22Rv1 (cell line): ENCODE measurements at regions not wholly inside any gene's neighbourhood (a gene's known extent, or its start where the extent isn't known, plus 50 kb on each side); places are given as distances from the start of the nearest gene placed in this dataset.
A peak's percentile ranks its signal among the peaks of the same experiment; 100 is the strongest.

Experiments
- H3K27ac ChIP-seq: fragments of 450-650 bp; 2 replicates; pipeline ENCODE4 v1.5.1; 2017
- ZFX ChIP-seq: fragments of 450-650 bp; IDR thresholded peaks from 2 replicates; pipeline ENCODE4 v1.6.1; 2017; ENCODE audit warnings: antibody characterized with exemption, borderline replicate concordance
- TF ChIP-seq, protein P1 (sequence below): fragments of 450-650 bp; IDR thresholded peaks from 2 replicates; pipeline ENCODE4 v1.5.1; 2017; ENCODE audit warnings: mild to moderate bottlenecking

DNA sequence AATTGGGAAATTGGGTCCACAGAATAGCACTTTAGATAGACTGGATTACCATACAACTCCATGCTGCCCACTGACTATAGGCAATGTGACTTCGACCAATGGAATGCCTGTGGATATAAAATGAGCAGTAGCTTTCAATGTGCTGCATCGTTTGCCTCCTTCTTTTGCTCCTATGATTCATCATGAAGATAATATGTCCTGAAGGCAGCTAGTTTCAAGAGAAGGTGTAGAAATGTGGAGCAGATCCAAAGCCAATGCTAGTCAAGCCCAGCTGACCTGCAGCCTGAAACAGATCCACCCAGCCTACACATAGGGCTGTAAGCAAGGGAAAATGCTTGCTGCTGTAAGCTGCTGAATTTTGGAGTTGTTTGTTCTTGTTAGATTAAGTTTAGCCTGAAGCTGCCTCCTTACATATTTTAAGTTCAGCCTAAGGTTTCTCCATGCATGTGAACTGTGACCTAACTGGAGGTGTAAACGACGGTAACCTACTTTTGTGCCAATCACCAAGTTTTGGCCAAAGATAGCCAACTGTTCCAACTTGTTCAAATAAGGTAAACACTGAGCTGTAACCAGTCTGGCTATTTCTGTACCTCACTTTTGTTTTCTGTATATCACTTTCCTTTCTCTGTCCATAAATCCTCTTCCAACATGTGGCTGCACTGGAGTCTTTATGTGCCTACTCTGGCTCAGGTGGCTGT is 169.1 kb upstream of the AVPR1A start:
- no peak for TF ChIP-seq ZFX
- TF ChIP-seq, protein P1, sequence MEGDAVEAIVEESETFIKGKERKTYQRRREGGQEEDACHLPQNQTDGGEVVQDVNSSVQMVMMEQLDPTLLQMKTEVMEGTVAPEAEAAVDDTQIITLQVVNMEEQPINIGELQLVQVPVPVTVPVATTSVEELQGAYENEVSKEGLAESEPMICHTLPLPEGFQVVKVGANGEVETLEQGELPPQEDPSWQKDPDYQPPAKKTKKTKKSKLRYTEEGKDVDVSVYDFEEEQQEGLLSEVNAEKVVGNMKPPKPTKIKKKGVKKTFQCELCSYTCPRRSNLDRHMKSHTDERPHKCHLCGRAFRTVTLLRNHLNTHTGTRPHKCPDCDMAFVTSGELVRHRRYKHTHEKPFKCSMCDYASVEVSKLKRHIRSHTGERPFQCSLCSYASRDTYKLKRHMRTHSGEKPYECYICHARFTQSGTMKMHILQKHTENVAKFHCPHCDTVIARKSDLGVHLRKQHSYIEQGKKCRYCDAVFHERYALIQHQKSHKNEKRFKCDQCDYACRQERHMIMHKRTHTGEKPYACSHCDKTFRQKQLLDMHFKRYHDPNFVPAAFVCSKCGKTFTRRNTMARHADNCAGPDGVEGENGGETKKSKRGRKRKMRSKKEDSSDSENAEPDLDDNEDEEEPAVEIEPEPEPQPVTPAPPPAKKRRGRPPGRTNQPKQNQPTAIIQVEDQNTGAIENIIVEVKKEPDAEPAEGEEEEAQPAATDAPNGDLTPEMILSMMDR: no peak
- no peak overlapping the region for H3K27ac ChIP-seq

- no peak overlapping the region for H3K27ac ChIP-seq
- TF ChIP-seq, protein P1: peak; percentile 57
- TF ChIP-seq ZFX: no peak
Observed at GRCh38 chr12:63319386-63319785, 168.4 kb upstream of the AVPR1A start.

GRCh38 chr12:63318933-63319332 is 167.9 kb upstream of the AVPR1A start:
- no peak overlapping the region for H3K27ac ChIP-seq
- no peak for TF ChIP-seq ZFX
- TF ChIP-seq, protein P1: no peak

DNA sequence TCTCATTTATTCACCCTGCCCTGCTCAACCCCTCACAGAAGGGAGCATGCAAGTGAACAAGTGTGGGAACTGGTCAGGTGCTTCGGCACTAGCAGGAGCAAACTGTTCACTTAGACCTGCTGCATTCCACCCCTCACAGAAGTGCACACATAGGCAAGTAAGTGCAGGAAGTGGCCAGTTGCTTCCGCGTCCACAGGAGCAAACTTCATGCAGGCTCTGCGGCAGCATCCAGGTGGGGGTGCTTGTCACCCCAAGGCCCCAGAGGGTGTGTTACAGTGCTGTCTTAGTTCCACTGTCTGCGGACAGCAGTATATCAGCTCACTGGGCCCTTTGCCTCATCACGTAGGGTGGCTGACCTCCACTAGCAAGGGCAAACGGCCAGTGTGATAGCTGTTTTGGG is 167.3 kb upstream of the AVPR1A start:
- H3K27ac ChIP-seq: no peak overlapping the region
- no peak for TF ChIP-seq ZFX

DNA sequence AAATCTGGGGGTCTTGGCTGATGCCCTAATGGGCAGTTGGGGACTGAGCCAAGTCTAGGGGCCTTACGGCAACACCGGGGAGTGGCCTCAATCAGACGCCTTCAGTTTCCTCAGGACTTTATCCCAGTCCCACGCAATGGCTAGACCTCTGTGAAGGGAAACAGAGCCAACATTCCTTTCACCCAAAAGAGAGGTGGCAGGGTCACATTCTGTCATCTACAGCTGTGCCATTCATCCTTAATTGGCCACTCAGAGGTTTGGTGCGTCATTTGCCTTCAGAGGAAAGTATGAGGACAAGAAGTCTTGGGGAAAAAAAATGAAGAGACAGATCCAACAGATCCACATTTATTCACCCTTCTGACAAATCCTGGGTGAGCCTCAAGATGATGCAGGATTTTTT is 166.9 kb upstream of the AVPR1A start:
- H3K27ac ChIP-seq: no peak overlapping the region
- TF ChIP-seq, protein P1: no peak
- TF ChIP-seq ZFX: no peak

DNA sequence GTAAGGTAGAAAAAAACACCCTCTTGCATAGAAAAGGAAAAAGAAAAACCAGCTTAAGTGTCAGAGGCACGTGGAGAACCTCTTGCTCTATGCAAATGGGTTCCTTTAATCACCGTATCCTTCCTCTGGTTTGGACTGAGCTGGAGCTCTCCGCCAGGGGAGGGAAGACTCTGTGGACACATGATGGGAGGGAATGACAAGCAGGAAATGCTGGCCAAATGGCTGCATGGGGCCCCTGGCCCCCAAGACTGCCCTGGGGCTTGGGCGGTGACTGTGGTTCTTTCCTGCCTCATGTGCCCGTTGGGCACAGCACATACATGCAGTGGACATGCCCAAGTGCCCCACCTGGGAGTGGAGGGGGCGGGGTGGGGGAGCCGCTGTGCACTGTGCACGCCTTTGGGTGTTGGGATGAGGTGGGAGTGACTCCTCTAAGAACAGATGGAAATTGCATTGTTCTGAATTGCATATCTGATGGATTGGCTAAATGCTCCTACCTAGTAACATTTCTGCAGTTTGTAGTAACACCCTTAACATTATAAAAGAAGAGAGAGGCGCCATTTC is 166.4 kb upstream of the AVPR1A start:
- H3K27ac ChIP-seq: no peak overlapping the region
- TF ChIP-seq, protein P1: no peak
- no peak for TF ChIP-seq ZFX

DNA sequence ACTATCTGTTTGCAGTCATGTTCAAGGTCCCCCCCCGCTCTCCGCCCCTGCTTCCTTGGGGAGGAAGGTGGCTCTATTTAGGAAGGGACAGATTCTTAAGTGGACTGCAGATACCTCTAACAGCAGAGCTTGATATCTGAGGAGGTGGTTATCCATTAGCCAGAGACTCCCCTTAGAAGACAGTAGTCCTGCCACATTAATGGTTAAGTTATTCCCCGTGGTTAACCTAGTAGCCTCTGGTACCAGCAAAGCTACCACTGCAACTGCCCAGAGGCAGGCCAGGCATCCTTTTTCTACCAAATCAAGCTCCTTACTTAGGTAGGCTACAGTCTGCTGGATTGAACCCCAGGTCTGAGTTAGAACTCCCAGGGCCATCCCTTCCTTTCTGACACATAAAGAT is 162.1 kb upstream of the AVPR1A start:
- TF ChIP-seq, protein P1: no peak
- TF ChIP-seq ZFX: no peak
- H3K27ac ChIP-seq: no peak overlapping the region

GRCh38 chr12:63308671-63309070 is 157.7 kb upstream of the AVPR1A start:
- H3K27ac ChIP-seq: no peak overlapping the region
- no peak for TF ChIP-seq ZFX
- TF ChIP-seq, protein P1: no peak
